MV-4-11 (cell line): ENCODE measurements at regions not wholly inside any gene's neighbourhood (a gene's known extent, or its start where the extent isn't known, plus 50 kb on each side); places are given as distances from the start of the nearest gene placed in this dataset.
A peak's percentile ranks its signal among the peaks of the same experiment; 100 is the strongest.
"Not testable (repeated sequence)": the region's sequence is repeated elsewhere in the genome, so short reads cannot be mapped to it uniquely, and the experiment has no call there.

Experiments
- DNase-seq: peaks from one replicate; lab custom pipeline; 2025; lab: John Stamatoyannopoulos, UW

DNA sequence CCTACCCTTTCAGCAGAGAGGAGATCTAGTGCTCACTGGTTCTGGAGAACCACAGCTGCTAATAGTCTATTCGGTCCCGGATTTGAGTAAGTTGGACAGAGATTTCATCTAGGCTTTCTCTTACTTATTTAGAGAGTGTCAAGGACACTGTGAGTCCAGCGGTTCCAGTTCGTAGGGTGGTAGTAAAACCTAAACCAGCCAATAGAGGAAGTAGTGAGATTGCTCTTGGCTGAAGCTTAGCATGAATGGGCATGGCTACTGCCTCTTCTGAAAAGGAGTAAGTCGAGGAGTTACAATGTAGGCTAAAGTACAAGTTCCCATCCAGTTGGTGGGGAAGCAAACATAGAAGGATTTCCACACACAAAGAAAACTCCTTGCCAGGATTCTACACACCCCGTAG is 109.6 kb upstream of the MOCS2 start:
- DNase-seq = peak; percentile 31

- no peak for DNase-seq
Observed at GRCh38 chr5:53219610-53220009, 110.1 kb upstream of the MOCS2 start.

DNA sequence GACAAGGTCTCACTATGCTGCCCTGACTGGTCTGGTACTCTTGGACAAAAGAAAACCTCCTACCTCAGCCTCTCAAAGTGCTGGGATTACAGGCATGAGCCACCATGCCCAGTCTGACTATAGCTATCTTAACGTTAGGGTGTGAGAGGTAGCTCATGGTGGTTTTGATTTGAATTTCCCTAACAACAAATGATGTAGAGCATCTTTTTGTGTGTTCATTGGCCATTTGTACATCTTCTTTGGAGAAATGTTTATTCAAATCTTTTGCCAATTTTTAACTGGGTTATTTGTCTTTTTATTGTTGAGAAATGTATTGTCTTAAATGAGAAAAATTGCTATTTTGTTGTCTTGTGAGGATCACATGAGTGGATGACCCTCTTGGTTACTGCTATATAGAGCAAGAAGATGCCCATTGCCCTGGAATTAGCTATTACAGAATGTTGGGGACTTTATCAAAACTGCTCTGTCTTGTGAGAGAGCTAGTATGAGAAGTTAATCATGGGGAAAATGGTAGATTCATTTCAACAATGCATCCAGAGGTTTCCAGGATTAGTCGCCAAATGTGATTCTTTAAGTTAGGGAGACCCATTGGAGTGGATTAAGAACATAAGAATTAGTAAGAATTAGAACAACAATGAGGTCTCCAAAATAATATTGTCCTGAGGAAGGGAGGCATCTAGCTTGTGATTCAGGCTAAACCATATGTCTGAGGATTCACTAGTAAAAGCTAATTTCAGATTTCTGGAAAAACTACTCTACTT is 124.3 kb upstream of the MOCS2 start:
- DNase-seq = no peak

DNA sequence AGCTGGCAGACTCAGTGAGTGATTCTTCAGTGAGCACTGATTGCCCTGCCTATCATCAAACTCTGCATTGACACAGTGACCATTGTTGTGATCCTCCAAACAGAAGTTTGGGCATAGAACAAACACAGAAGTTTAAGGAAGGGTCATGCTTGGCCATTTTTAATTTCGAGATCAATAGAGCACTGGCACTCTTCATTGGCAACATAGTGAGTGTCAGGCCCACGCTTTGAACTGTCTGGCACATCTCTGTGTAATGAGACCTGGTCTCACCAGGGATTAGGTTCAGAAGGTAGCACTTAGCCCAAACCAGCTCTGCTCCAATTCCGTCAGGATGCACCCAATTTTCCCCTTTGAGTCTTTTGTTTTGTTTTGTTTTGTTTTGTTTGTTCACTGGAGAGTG is 127.1 kb upstream of the MOCS2 start:
- no peak for DNase-seq

GRCh38 chr5:53237876-53238275 is 128.3 kb upstream of the MOCS2 start:
- no peak for DNase-seq

DNA sequence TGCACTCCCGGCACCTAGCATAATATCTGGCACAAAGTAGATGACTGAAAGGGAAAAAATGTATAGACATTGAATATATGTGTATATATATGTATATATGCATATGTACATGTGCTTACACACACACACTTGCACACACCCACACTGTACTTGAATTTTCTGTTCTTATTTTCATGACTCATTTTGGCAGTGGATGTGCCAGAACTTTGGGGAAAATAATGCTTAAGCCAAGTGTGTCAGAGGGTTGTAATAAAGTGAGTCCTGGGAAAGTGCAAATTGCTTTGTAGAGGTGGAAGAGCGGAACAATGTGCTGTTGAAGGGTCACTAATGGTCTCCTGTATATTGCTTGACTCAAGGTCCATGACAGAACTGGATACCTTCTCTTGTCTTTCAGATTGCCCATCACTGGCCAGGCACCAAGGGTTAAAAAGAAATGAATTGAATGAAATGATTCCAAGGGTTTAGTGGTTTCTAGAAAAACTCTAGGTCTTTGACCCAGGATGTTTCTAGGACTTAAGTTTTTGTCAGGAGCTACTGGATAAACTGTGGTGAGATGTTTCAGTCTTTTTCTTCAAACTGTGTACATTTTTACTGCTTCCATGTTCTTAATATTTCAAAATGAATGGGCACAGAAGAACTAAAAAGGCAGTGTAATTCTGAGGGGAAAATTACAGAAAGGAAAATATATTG is 129.9 kb upstream of the MOCS2 start:
- DNase-seq = no peak

DNA sequence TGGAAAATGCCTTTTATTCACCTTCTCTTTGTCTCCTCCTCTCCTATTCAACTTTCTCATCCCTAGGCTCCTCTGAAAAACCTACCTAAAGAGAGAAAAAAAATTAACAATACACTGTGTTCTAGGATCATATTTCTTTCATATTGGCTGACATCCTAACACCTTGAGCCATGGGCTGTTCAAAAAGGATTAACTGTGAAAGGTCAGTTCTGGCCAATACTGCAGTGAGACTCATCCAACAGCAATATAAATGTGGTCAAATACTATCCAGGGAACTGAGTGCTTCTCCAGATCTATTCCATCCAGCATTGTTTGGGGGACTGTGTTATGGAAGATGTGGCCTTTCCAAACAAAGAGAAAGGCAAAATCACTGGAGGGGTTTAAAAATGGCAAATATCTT is 131.1 kb upstream of the MOCS2 start:
- DNase-seq = no peak

GRCh38 chr5:53241572-53241971 is 132.0 kb upstream of the MOCS2 start:
- no peak for DNase-seq

DNA sequence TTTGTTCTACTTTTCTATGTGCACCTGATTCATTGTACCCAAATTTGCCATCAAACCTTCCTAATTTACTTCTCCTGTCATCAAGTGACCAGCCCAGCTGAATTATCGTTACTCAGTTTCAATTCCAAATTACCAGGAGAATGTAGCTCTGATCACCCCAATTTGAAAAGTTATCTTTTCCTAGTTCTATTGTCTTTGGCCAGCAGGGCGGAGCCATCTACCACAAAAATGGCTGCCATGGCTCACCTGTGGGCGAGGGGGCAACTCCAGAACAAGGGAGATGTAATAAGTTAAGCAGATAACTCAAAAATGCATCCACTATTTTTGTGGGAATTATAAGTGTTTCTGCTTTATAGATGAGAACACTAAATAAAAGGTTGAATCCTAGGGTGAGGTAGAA is 133.8 kb upstream of the MOCS2 start:
- DNase-seq = no peak

GRCh38 chr5:53246042-53246836 is 136.7 kb upstream of the MOCS2 start:
- peak; percentile 26 for DNase-seq

- no peak for DNase-seq
Observed at GRCh38 chr5:53249529-53250200, 140.1 kb upstream of the MOCS2 start.

- DNase-seq = no peak
Observed at GRCh38 chr5:53250201-53250550, 140.6 kb upstream of the MOCS2 start.

GRCh38 chr5:53253421-53253871 is 143.9 kb upstream of the MOCS2 start:
- DNase-seq = peak; percentile 26

- DNase-seq = no peak
Observed at GRCh38 chr5:53256746-53257145, 147.2 kb upstream of the MOCS2 start.

- no peak for DNase-seq
Observed at GRCh38 chr5:53257806-53258373, 148.3 kb upstream of the MOCS2 start.

- DNase-seq = no peak
Observed at GRCh38 chr5:53259176-53259575, 149.6 kb upstream of the MOCS2 start.

DNA sequence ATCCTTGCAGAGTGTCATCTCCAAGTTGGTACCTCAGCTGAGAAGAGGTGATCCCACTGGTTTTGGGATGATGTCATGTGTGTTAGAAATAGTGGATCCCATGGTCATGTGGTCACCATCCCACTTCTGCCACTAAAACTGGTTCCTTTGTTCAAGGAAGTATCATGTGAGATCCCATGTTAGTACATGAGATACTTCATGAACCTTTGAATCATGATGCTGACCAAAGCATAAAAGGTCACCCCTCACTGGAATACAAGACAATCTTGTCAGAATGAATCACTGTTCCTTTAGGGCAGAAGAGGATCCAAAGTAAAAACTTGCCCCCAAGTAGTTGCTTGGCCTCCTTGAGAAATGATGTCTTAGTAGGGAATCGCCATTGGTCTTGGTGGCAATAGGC is 150.9 kb upstream of the MOCS2 start:
- DNase-seq = no peak

GRCh38 chr5:53261245-53261644 is 151.7 kb upstream of the MOCS2 start:
- DNase-seq = no peak

GRCh38 chr5:53262348-53262970 is 152.9 kb upstream of the MOCS2 start:
- peak; percentile 28 for DNase-seq

DNA sequence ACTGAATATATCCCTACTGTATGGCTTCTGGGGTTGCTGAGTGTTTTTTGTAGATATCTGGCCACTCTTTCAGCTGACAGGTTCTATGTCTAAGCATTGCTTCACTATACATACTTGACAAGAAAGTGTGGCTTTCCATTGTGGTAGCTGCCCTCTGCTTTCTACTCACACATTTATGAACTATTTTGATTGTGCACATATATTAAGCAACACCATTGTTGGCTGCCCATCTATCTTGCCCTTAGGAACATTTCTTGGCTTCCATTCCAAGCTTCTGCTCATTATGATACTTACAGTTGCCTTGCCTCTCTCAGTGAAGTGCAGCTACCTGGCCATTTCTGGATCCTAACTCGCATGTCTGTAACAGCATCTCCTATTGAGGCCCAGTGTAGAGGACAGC is 153.6 kb upstream of the MOCS2 start:
- no peak for DNase-seq

DNA sequence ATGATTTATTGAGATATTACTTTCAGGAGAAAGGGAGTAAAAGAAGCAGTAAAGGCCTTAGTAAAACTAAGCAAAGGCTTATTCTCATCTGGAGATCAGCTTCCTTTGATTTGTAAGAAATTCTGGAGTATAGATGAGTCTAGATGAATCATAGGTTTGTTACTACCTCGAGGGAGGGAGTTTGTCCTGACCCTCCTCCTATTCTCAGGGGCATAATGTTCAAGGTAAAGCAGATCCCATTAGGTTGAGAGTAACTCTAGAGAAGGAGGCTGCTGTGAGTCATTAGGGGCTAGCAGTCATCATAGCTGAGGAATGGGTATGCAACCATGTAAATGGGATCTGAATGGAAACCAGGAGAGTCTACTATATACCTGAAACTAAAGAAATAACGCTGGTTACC is 155.5 kb upstream of the MOCS2 start:
- no peak for DNase-seq

- not testable (repeated sequence) for DNase-seq
Observed at GRCh38 chr5:53268241-53268640, 158.7 kb upstream of the MOCS2 start.
